ENCODE measurements at regions not wholly inside any gene's neighbourhood (a gene's known extent, or its start where the extent isn't known, plus 50 kb on each side); places are given as distances from the start of the nearest gene placed in this dataset.

DNA sequence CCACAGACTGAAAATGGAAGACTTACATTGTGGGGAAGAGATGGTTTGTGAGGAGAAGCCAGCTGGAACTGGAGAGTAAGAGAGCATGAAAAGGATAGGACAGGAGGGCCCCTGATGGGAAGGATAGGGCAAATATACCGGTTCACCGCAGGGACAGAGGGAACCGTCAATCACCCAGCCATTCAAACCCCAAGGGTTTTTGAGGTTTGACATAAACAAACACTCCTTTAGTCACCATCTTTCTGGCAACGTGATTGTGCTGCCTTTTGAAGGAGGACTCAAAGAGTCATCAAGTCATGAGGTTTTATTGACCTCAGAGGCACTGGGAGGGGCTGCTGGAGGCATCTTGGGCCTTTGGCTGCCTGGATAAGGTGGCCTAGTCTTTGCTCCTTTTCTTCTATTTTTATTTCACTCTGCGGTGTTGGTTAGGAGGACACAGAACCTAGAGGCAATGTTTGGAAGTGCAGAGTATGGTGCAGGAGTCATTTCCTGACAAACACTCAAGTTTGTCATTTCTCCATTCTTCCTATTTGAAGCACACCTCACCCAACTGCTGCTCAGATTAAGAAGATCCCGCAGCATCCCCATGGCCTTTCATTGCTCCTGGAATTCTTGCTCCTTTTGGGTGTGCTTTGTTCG lies 487.3 kb upstream of the SPRED2 start:
- Histone ChIP-seq H3K4me1 (peaks cover 13% of the 10 kb centered on the region), H3K27me3 (ENCODE audit: low read depth) (no peaks in the 10 kb centered on the region), H3K4me3 (no peak overlapping the region), H3K36me3 (no peaks in the 10 kb centered on the region), H3K9me3 (no peaks in the 10 kb centered on the region), H3K27ac (no peak overlapping the region)
- ATAC-seq: no peak
- DNase-seq: no peak
- no peak for TF ChIP-seq CTCF (IDR thresholded peaks at IDR 0.05)
- intact Hi-C loops (cut with DNase I): no loop called here

DNA sequence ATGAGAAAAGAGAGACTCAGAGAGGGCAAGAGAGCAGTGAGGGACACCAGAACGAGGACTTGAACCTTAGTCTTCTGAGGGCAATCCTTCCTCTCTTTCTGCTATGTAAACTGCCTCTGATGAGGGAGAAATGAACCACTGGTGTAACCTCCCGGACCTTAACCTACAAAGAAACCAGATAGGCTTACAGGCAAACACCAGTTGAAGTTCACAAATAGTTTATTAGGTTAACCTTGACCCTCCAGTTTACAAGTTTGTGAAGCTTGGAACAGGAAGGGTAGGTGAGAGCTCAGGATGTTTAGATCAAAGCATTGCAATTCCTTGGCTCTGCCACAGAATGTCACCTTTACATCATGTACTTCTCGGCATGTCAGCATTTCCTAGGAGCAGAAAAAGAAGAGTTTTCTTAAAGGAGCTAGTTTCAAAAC lies 486.4 kb upstream of the SPRED2 start:
- no peak for ATAC-seq
- no peak for DNase-seq
- no peaks in the 10 kb centered on the region for H3K27me3 ChIP-seq (ENCODE audit: low read depth)
- H3K27ac ChIP-seq: no peak overlapping the region
- H3K4me3 ChIP-seq: no peak overlapping the region
- peaks cover 13% of the 10 kb centered on the region for H3K4me1 ChIP-seq
- H3K36me3 ChIP-seq: no peaks in the 10 kb centered on the region
- no peaks in the 10 kb centered on the region for H3K9me3 ChIP-seq
- intact Hi-C loops (cut with DNase I): no loop called here
- no peak for TF ChIP-seq CTCF (IDR thresholded peaks at IDR 0.05)

DNA sequence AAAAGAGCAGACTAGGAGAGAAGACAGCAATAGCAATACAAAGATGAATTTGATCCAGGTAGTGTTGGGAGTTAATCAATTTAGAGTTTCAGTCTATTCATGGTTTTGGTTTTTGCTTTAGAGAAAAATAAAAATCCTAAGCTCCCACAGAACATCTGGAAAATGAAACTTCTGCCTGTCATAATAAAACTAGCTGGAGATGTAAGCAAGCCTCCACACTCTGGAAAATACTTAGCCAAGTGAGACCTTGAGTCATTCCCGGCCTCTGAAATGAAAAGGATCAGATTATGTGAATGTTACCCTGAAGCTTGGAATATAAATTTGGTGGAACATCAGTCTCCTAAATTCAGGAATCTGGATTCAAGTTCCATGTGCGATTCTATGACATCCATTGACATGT lies 485.6 kb upstream of the SPRED2 start:
- H3K27ac ChIP-seq: no peak overlapping the region
- intact Hi-C loops (cut with DNase I): no loop called here
- no peaks in the 10 kb centered on the region for H3K36me3 ChIP-seq
- H3K4me3 ChIP-seq: no peak overlapping the region
- no peak for TF ChIP-seq CTCF (IDR thresholded peaks at IDR 0.05)
- peaks cover 8% of the 10 kb centered on the region for H3K4me1 ChIP-seq
- DNase-seq (no peak), ATAC-seq (no peak)
- no peaks in the 10 kb centered on the region for H3K27me3 ChIP-seq (ENCODE audit: low read depth)
- no peaks in the 10 kb centered on the region for H3K9me3 ChIP-seq

DNA sequence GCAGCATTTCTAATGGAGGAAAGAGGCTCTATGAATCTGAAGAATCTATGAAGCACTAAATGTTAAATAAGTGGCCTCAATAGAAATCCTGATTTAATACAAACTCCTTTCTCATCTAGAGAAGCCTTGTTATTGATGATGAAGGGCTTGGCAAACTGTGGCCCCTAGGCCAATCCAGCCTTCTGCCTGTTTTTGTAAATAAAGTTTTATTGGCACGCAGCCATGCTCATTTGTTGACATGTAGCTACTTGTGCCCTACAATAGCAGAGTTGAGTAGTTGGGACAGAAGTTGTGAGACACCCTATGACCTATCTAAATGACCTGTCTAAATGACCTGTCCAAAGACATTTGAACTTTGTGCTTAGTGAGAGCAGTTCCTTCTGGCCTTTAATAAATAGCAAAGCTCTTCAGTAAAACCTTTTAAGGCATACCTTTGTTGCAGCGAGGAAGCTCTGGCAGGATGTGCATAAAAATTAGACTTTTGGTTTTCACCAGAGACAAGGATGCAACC lies 484.4 kb upstream of the SPRED2 start:
- DNase-seq: no peak
- no peak for ATAC-seq
- no peaks in the 10 kb centered on the region for H3K9me3 ChIP-seq
- no peaks in the 10 kb centered on the region for H3K36me3 ChIP-seq
- intact Hi-C loops (cut with DNase I): no loop called here
- no peaks in the 10 kb centered on the region for H3K27me3 ChIP-seq (ENCODE audit: low read depth)
- H3K4me3 ChIP-seq: no peak overlapping the region
- H3K27ac ChIP-seq: no peak overlapping the region
- TF ChIP-seq CTCF (IDR thresholded peaks at IDR 0.05): no peak
- H3K4me1 ChIP-seq: no peaks in the 10 kb centered on the region

DNA sequence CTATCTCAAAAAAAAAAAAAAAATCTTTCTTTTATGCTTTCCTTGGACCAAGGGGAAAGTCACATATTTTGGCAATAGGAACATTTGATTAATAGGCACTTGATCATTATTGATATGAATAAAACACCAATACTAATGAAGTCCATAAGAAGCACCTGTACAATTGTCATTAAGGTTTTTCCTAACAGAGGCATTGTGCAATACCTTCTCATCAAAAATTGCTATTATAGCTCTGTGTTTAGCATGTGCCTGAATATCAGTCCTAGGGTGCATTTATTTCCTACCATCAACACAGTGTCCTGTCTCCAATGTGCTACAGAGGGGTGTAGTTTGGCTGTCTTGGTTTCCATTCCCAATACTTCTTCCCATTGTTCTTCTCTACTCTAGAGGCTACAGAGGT lies 483.8 kb upstream of the SPRED2 start:
- no peak for TF ChIP-seq CTCF (IDR thresholded peaks at IDR 0.05)
- Histone ChIP-seq H3K9me3 (no peaks in the 10 kb centered on the region), H3K4me3 (no peak overlapping the region), H3K27me3 (ENCODE audit: low read depth) (no peaks in the 10 kb centered on the region), H3K27ac (no peak overlapping the region), H3K36me3 (no peaks in the 10 kb centered on the region), H3K4me1 (no peaks in the 10 kb centered on the region)
- DNase-seq (no peak), ATAC-seq (no peak)
- intact Hi-C loops (cut with DNase I): no loop called here

Data from lower lobe of right lung (tissue), 2 donors.